ENCODE measurements at regions not wholly inside any gene's neighbourhood (a gene's known extent, or its start where the extent isn't known, plus 50 kb on each side); places are given as distances from the start of the nearest gene placed in this dataset.

GRCh38 chr6:113562248-113562647 lies 294.9 kb upstream of the MARCKS start:
- POLR2A ChIA-PET, result no interaction called here
- DNase-seq, result no peak
- Mint-ChIP-seq H3K4me1 (no peaks in the 10 kb centered on the region), H3K27ac (no peak overlapping the region), H3K27me3 (peaks cover 7% of the 10 kb centered on the region), H3K36me3 (ENCODE audit: low read depth) (no peaks in the 10 kb centered on the region), H3K9me3 (ENCODE audit: low read depth) (no peaks in the 10 kb centered on the region), H3K4me3 (no peak overlapping the region)
- CTCF ChIA-PET, result no interaction called here
- ATAC-seq, result no peak
- intact Hi-C loops (cut with DNase I, micrococcal nuclease), result no loop called here

GRCh38 chr6:113564371-113565171 lies 292.6 kb upstream of the MARCKS start:
- no peaks in the 10 kb centered on the region for H3K4me1 Mint-ChIP-seq
- intact Hi-C loops (cut with DNase I, micrococcal nuclease), result no loop called here
- CTCF ChIA-PET, result no interaction called here
- POLR2A ChIA-PET, result no interaction called here
- peaks cover 4% of the 10 kb centered on the region for H3K27me3 Mint-ChIP-seq
- no peak overlapping the region for H3K27ac Mint-ChIP-seq
- no peaks in the 10 kb centered on the region for H3K9me3 Mint-ChIP-seq (ENCODE audit: low read depth)
- no peak for DNase-seq
- no peak overlapping the region for H3K4me3 Mint-ChIP-seq
- ATAC-seq, result no peak
- H3K36me3 Mint-ChIP-seq (ENCODE audit: low read depth), result no peaks in the 10 kb centered on the region

DNA sequence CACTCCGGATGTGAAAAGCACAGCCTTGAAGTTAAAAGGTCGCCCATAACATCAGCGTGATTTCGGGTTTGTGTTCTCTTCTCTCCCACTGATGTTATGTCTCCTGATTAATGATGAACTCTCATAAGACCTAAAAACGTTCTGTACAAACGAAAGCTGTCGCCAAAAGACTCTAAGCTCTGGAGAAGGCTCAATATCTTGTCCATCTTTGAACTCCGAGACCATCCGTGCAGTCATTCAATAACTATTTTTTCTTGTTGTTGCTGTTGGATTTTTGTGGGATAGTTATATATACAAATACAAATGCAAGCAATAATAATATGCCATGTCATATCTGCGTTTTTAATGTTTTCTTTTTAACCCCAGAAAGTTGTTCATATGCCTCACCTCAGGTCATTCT lies 291.8 kb upstream of the MARCKS start:
- DNase-seq (no peak), ATAC-seq (no peak)
- Mint-ChIP-seq H3K4me3 (no peak overlapping the region), H3K36me3 (ENCODE audit: low read depth) (no peaks in the 10 kb centered on the region), H3K9me3 (ENCODE audit: low read depth) (no peaks in the 10 kb centered on the region), H3K27me3 (peaks cover 4% of the 10 kb centered on the region), H3K27ac (no peak overlapping the region), H3K4me1 (no peaks in the 10 kb centered on the region)
- intact Hi-C loops (cut with DNase I, micrococcal nuclease), result no loop called here
- POLR2A ChIA-PET, result no interaction called here
- CTCF ChIA-PET, result no interaction called here

GRCh38 chr6:113570161-113570560 lies 287.0 kb upstream of the MARCKS start:
- Mint-ChIP-seq H3K9me3 (ENCODE audit: low read depth) (no peaks in the 10 kb centered on the region), H3K27me3 (peaks cover 4% of the 10 kb centered on the region), H3K4me3 (no peak overlapping the region), H3K27ac (no peak overlapping the region), H3K36me3 (ENCODE audit: low read depth) (no peaks in the 10 kb centered on the region), H3K4me1 (no peaks in the 10 kb centered on the region)
- ChIA-PET CTCF (interaction anchor here (0.6 kb wide), 1 partner anchor 688 kb away, joined by 3 read pairs; no protein-coding TSS in a partner anchor), POLR2A (no interaction called here)
- DNase-seq, result no peak
- intact Hi-C loops (cut with DNase I, micrococcal nuclease), result no loop called here
- no peak for ATAC-seq

- Mint-ChIP-seq H3K4me1 (no peaks in the 10 kb centered on the region), H3K27me3 (peaks cover 4% of the 10 kb centered on the region), H3K4me3 (no peak overlapping the region), H3K36me3 (ENCODE audit: low read depth) (no peaks in the 10 kb centered on the region), H3K27ac (no peak overlapping the region), H3K9me3 (ENCODE audit: low read depth) (no peaks in the 10 kb centered on the region)
- CTCF ChIA-PET, result interaction anchor here (0.6 kb wide), 1 partner anchor 689 kb away, joined by 3 read pairs; no protein-coding TSS in a partner anchor
- ATAC-seq, result no peak
- intact Hi-C loops (cut with DNase I, micrococcal nuclease), result no loop called here
- POLR2A ChIA-PET, result no interaction called here
- no peak for DNase-seq
These were observed 286.5 kb upstream of the MARCKS start for GRCh38 chr6:113570641-113571040.

GRCh38 chr6:113574147-113574546 lies 283.0 kb upstream of the MARCKS start:
- no peaks in the 10 kb centered on the region for H3K36me3 Mint-ChIP-seq (ENCODE audit: low read depth)
- peaks cover 6% of the 10 kb centered on the region for H3K27me3 Mint-ChIP-seq
- ChIA-PET POLR2A (no interaction called here), CTCF (no interaction called here)
- no peak overlapping the region for H3K4me3 Mint-ChIP-seq
- peaks cover 2% of the 10 kb centered on the region for H3K9me3 Mint-ChIP-seq (ENCODE audit: low read depth)
- H3K4me1 Mint-ChIP-seq, result no peaks in the 10 kb centered on the region
- no peak for ATAC-seq
- DNase-seq, result no peak
- intact Hi-C loops (cut with DNase I, micrococcal nuclease), result no loop called here
- H3K27ac Mint-ChIP-seq, result no peak overlapping the region

- Mint-ChIP-seq H3K27ac (no peak overlapping the region), H3K9me3 (ENCODE audit: low read depth) (peaks cover 2% of the 10 kb centered on the region)
- POLR2A ChIA-PET, result no interaction called here
These were observed 280.8 kb upstream of the MARCKS start for GRCh38 chr6:113576310-113576709.

DNA sequence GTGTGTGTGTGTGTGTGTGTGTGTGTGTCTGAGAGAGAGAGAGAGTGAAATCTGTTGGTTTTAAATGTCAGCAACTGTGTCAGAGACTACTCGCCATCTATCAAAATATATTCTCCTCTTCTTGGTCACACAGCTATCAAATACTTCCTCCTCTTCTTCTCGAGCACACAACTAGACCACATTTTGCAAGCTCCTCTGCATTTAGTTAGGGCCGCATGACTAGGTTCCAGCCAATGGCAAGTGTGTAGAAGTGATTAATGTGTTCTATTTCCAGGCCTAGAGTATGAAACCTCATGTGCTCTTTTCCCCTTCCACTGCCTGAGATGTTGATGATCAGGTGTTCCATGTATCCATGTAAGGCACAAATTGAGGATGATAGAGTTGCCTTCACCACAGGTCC lies 278.5 kb upstream of the MARCKS start:
- intact Hi-C loops (cut with DNase I, micrococcal nuclease), result no loop called here
- no peaks in the 10 kb centered on the region for H3K4me1 Mint-ChIP-seq
- ChIA-PET CTCF (no interaction called here), POLR2A (no interaction called here)
- DNase-seq (no peak), ATAC-seq (no peak)
- H3K27me3 Mint-ChIP-seq, result peaks cover 10% of the 10 kb centered on the region
- no peak overlapping the region for H3K4me3 Mint-ChIP-seq
- H3K36me3 Mint-ChIP-seq (ENCODE audit: low read depth), result no peaks in the 10 kb centered on the region
- H3K9me3 Mint-ChIP-seq (ENCODE audit: low read depth), result peaks cover 2% of the 10 kb centered on the region
- H3K27ac Mint-ChIP-seq, result no peak overlapping the region

More at GRCh38 chr6:113576310-113576709, 280.8 kb upstream of the MARCKS start:
- Mint-ChIP-seq H3K4me1 (no peaks in the 10 kb centered on the region), H3K27me3 (peaks cover 9% of the 10 kb centered on the region), H3K36me3 (ENCODE audit: low read depth) (no peaks in the 10 kb centered on the region), H3K4me3 (no peak overlapping the region)
- ATAC-seq (no peak), DNase-seq (no peak)
- intact Hi-C loops (cut with DNase I, micrococcal nuclease), result no loop called here
- CTCF ChIA-PET, result no interaction called here

- peaks cover 5% of the 10 kb centered on the region for H3K27me3 Mint-ChIP-seq
- no peak overlapping the region for H3K27ac Mint-ChIP-seq
- ATAC-seq, result no peak
- H3K36me3 Mint-ChIP-seq (ENCODE audit: low read depth), result no peaks in the 10 kb centered on the region
- no peak for DNase-seq
- no peaks in the 10 kb centered on the region for H3K4me1 Mint-ChIP-seq
- ChIA-PET CTCF (no interaction called here), POLR2A (no interaction called here)
- intact Hi-C loops (cut with DNase I, micrococcal nuclease), result no loop called here
- no peaks in the 10 kb centered on the region for H3K9me3 Mint-ChIP-seq (ENCODE audit: low read depth)
- H3K4me3 Mint-ChIP-seq, result no peak overlapping the region
These were observed 272.4 kb upstream of the MARCKS start for GRCh38 chr6:113584767-113585166.

GRCh38 chr6:113585246-113585645 lies 271.9 kb upstream of the MARCKS start:
- intact Hi-C loops (cut with DNase I, micrococcal nuclease), result no loop called here
- DNase-seq (no peak), ATAC-seq (no peak)
- ChIA-PET CTCF (no interaction called here), POLR2A (no interaction called here)
- H3K27ac Mint-ChIP-seq, result no peak overlapping the region
- no peaks in the 10 kb centered on the region for H3K36me3 Mint-ChIP-seq (ENCODE audit: low read depth)
- H3K4me3 Mint-ChIP-seq, result no peak overlapping the region
- H3K9me3 Mint-ChIP-seq (ENCODE audit: low read depth), result no peaks in the 10 kb centered on the region
- H3K4me1 Mint-ChIP-seq, result no peaks in the 10 kb centered on the region
- H3K27me3 Mint-ChIP-seq, result peaks cover 7% of the 10 kb centered on the region

GRCh38 chr6:113586413-113587077 lies 270.6 kb upstream of the MARCKS start:
- ATAC-seq (no peak), DNase-seq (no peak)
- H3K4me3 Mint-ChIP-seq, result no peak overlapping the region
- peaks cover 4% of the 10 kb centered on the region for H3K27me3 Mint-ChIP-seq
- POLR2A ChIA-PET, result no interaction called here
- H3K4me1 Mint-ChIP-seq, result no peaks in the 10 kb centered on the region
- H3K9me3 Mint-ChIP-seq (ENCODE audit: low read depth), result no peaks in the 10 kb centered on the region
- intact Hi-C loops (cut with DNase I, micrococcal nuclease), result no loop called here
- CTCF ChIA-PET, result no interaction called here
- H3K36me3 Mint-ChIP-seq (ENCODE audit: low read depth), result no peaks in the 10 kb centered on the region
- no peak overlapping the region for H3K27ac Mint-ChIP-seq

GRCh38 chr6:113587078-113587699 lies 270.0 kb upstream of the MARCKS start:
- H3K4me1 Mint-ChIP-seq, result no peaks in the 10 kb centered on the region
- H3K9me3 Mint-ChIP-seq (ENCODE audit: low read depth), result no peaks in the 10 kb centered on the region
- no peak overlapping the region for H3K27ac Mint-ChIP-seq
- DNase-seq (no peak), ATAC-seq (no peak)
- ChIA-PET POLR2A (no interaction called here), CTCF (no interaction called here)
- no peak overlapping the region for H3K4me3 Mint-ChIP-seq
- intact Hi-C loops (cut with DNase I, micrococcal nuclease), result no loop called here
- H3K27me3 Mint-ChIP-seq, result peaks cover 2% of the 10 kb centered on the region
- no peaks in the 10 kb centered on the region for H3K36me3 Mint-ChIP-seq (ENCODE audit: low read depth)

Measured in activated CD4-positive, alpha-beta T cell treated with anti-CD3 and anti-CD28 coated beads for 36 hours (primary cell).